WERI-Rb-1 (cell line): ENCODE measurements at regions not wholly inside any gene's neighbourhood (a gene's known extent, or its start where the extent isn't known, plus 50 kb on each side); places are given as distances from the start of the nearest gene placed in this dataset.

Experiments used
- DNase-seq: peaks from one replicate; pipeline ENCODE4 v3.0.0-alpha.2; 2020
- H3K27ac ChIP-seq: fragments of 250-450 bp; sonication (Bioruptor Pico); 2 replicates; pipeline ENCODE4 v1.5.1; 2020; ENCODE audit warnings: mild to moderate bottlenecking, moderate library complexity
- H3K27me3 ChIP-seq: fragments of 250-450 bp; sonication (Bioruptor Pico); 2 replicates; pipeline ENCODE4 v1.5.1; 2021; ENCODE audit warnings: mild to moderate bottlenecking, low read depth, moderate library complexity; ENCODE audit not compliant: insufficient read depth, severe bottlenecking
- H3K36me3 ChIP-seq: fragments of 250-450 bp; sonication (Bioruptor Pico); 2 replicates; pipeline ENCODE4 v1.5.1; 2020; ENCODE audit warnings: mild to moderate bottlenecking, moderate library complexity
- H3K4me3 ChIP-seq: 2 replicates; pipeline ENCODE4 v1.5.1; 2011; ENCODE audit warnings: low read depth, mild to moderate bottlenecking, control low read depth, low read length
- H3K9me3 ChIP-seq: fragments of 250-450 bp; sonication (Bioruptor Pico); 2 replicates; pipeline ENCODE4 v1.5.1; 2021; ENCODE audit warnings: mild to moderate bottlenecking, moderate library complexity; ENCODE audit not compliant: severe bottlenecking
- CTCF ChIP-seq: IDR thresholded peaks from 2 replicates; pipeline ENCODE4 v1.5.1; 2011; ENCODE audit warnings: low read depth, mild to moderate bottlenecking, control low read depth, inconsistent platforms, low read length

- Histone ChIP-seq H3K9me3 (no peaks in the 10 kb centered on the region), H3K27me3 (peaks cover 14% of the 10 kb centered on the region), H3K27ac (no peak overlapping the region), H3K4me3 (no peak overlapping the region), H3K36me3 (no peaks in the 10 kb centered on the region)
- DNase-seq = no peak
- TF ChIP-seq CTCF = no peak
Measured at GRCh38 chr20:6430381-6430780, 307.6 kb upstream of the FERMT1 start.

GRCh38 chr20:6426287-6426891 lies 303.6 kb upstream of the FERMT1 start:
- TF ChIP-seq CTCF = no peak
- DNase-seq = no peak
- Histone ChIP-seq H3K9me3 (no peaks in the 10 kb centered on the region), H3K4me3 (no peak overlapping the region), H3K36me3 (no peaks in the 10 kb centered on the region), H3K27ac (no peak overlapping the region), H3K27me3 (peaks cover 35% of the 10 kb centered on the region)

GRCh38 chr20:6421321-6422248 lies 298.8 kb upstream of the FERMT1 start:
- TF ChIP-seq CTCF = no peak
- Histone ChIP-seq H3K27ac (no peak overlapping the region), H3K36me3 (no peaks in the 10 kb centered on the region), H3K27me3 (peaks cover 36% of the 10 kb centered on the region), H3K9me3 (no peaks in the 10 kb centered on the region), H3K4me3 (no peak overlapping the region)
- no peak for DNase-seq

GRCh38 chr20:6420336-6420735 lies 297.5 kb upstream of the FERMT1 start:
- Histone ChIP-seq H3K9me3 (no peaks in the 10 kb centered on the region), H3K4me3 (no peak overlapping the region), H3K27me3 (peaks cover 35% of the 10 kb centered on the region), H3K27ac (no peak overlapping the region), H3K36me3 (no peaks in the 10 kb centered on the region)
- DNase-seq = no peak
- no peak for TF ChIP-seq CTCF

- Histone ChIP-seq H3K9me3 (no peaks in the 10 kb centered on the region), H3K27me3 (peaks cover 35% of the 10 kb centered on the region), H3K4me3 (no peak overlapping the region), H3K36me3 (no peaks in the 10 kb centered on the region), H3K27ac (no peak overlapping the region)
- no peak for TF ChIP-seq CTCF
- DNase-seq = no peak
Measured at GRCh38 chr20:6418732-6419131, 295.9 kb upstream of the FERMT1 start.
